ENCODE measurements at regions not wholly inside any gene's neighbourhood (a gene's known extent, or its start where the extent isn't known, plus 50 kb on each side); places are given as distances from the start of the nearest gene placed in this dataset.
A peak's percentile ranks its signal among the peaks of the same experiment; 100 is the strongest.
"Not testable (repeated sequence)": the region's sequence is repeated elsewhere in the genome, so short reads cannot be mapped to it uniquely, and the experiment has no call there.

GRCh38 chr6:163743796-163744195 is 329.3 kb downstream of the QKI start:
- no peak for DNase-seq (ENCODE audit: low read depth in 4 of 4, low spot score in 3 of 4)

GRCh38 chr6:163741743-163742363 is 327.3 kb downstream of the QKI start:
- no peak for DNase-seq (ENCODE audit: low read depth in 4 of 4, low spot score in 3 of 4)

GRCh38 chr6:163741342-163741741 is 326.8 kb downstream of the QKI start:
- no peak for DNase-seq (ENCODE audit: low read depth in 4 of 4, low spot score in 3 of 4)

DNA sequence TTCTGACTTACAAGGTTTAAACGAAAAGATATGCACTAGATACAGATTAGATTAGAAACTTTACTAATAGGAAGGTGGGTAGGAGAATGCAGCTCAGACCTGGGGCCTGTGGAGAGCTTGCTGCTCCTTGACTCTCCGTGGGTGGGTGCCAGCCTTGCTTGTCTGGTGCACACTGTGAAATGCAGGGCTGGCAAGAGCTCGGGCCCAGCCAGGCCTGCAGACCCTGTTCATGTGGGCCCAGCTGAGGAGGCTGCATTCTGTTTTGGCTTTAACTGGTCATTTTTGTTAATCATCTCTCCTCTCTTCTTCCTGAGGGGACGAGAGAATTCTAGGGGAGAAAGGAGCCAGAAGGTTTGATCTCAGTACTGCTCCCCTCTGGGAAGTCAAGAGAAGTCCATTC is 325.4 kb downstream of the QKI start:
- no peak for DNase-seq (ENCODE audit: low read depth in 4 of 4, low spot score in 3 of 4)

DNA sequence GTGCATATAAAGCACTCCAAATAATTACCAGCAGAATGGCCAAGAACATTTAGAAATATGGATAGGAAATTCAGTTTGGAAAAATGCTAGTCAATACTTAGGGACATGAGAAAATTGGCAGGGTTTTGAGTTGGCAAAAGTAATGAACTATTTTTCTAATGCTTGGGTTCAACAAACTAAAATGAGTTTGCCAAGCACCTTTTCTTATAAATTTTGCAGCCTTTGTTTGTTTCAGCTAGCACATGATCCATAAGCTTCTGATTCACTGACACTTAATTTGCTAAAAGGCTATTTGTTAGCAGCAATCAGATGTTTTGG is 324.8 kb downstream of the QKI start:
- no peak for DNase-seq (ENCODE audit: low read depth in 4 of 4, low spot score in 3 of 4)

DNA sequence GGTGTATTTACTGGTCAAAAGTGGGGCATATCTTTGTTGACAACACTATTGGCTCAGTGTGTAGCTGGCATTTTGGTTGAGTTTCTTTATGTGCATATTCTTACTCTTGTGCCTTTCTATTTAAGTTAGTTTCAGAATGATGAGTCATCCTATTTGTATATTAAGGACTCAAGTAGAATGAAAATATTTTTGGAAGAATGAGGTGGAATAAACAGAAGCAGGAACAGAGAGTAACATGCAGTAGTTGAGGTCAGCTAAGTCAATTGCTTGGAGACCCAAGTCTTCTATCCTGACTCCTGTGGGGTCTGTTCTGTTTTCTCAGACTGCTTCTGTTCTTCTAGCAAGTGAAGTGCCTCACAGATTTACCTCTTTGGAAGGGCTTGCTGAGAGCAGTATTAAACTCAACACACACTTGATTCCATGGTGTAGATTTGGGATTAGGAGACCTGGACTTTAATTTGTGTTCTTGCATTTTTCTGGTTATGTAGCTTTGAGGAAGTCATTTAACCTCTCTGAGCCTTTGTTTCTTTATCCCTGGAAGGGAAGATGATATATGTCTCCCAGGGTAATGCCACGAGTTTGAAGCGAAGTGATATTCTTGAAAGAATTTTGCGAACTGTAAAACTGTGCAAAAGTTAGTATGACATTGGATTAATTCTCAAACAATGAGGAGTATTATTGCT is 324.3 kb downstream of the QKI start:
- DNase-seq (ENCODE audit: low read depth in 4 of 4, low spot score in 3 of 4): no peak

DNA sequence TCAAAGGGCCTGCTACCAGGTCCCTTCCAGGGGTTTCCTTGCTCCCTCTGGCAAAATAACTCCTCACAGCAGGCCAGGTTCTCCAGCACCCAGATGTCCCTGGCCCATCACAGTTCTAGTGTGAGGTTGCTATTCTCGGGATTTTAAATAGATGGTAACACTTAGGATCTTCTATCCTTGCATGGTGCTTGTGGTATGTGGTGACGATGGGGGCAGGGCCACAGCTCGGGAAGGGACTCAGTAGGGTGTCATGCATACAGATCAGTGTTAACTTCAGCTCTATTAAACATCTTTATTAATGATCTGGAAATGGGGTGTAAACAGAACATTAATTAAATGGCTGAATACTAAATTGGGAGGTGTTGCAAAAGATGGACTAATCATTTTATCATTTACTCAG is 323.8 kb downstream of the QKI start:
- no peak for DNase-seq (ENCODE audit: low read depth in 4 of 4, low spot score in 3 of 4)

DNA sequence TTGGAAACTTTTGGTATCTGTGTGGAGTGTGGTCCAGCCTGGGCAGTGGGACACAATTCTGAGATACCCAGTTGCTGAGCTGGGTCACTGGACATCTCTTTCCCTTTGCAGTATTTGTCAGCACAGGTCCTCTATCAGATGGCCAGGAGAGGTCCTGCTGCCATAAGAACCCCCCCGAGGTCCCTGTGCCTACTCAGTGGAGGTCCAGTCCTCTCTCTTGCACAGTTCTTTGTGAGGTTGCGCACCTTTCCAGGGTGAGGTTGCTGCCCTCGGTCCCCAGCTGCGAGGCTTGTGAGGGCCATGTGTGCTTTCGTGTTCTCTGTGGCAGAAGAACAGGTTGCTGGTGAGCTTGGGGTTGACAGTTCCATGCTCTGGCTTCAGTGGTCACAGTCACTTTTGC is 320.6 kb downstream of the QKI start:
- DNase-seq (ENCODE audit: low read depth in 4 of 4, low spot score in 3 of 4): no peak

DNA sequence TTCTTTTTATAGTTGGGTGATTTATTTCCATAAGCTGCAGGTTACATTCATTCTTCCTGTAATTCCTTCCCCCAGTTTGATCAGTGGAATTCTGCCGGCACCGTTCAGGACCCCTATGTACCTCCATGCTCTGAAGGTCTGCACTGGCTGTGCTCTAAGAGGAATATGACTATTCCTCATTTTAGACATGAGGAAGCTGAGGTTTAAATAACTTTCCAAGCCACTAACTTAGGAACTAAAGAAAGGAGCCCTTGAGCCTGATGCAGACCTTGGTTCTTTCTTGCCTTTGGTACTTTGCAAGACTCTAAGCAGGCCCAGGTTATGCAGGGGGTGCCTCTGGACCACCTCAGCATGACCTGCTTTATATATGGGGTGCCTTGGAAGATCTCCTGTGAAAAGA is 318.5 kb downstream of the QKI start:
- DNase-seq (ENCODE audit: low read depth in 4 of 4, low spot score in 3 of 4): no peak

- DNase-seq (ENCODE audit: low read depth in 4 of 4, low spot score in 3 of 4): no peak
These were observed 318.0 kb downstream of the QKI start for GRCh38 chr6:163732479-163732878.

DNA sequence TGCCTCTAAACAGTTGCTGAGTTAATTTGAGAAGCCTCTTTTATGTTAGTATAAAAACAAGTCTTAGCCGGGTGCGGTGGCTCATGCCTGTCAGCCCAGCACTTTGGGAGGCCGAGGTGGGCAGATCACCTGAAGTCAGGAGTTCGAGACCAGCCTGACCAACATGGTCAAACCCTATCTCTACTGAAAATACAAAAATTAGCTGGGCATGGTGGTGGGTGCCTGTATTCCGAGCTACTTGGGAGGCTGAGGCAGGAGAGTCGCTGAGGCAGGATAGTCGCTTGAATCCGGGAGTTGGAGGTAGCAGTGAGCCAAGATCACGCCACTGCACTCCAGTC is 317.5 kb downstream of the QKI start:
- DNase-seq (ENCODE audit: low read depth in 4 of 4, low spot score in 3 of 4): not testable (repeated sequence)

DNA sequence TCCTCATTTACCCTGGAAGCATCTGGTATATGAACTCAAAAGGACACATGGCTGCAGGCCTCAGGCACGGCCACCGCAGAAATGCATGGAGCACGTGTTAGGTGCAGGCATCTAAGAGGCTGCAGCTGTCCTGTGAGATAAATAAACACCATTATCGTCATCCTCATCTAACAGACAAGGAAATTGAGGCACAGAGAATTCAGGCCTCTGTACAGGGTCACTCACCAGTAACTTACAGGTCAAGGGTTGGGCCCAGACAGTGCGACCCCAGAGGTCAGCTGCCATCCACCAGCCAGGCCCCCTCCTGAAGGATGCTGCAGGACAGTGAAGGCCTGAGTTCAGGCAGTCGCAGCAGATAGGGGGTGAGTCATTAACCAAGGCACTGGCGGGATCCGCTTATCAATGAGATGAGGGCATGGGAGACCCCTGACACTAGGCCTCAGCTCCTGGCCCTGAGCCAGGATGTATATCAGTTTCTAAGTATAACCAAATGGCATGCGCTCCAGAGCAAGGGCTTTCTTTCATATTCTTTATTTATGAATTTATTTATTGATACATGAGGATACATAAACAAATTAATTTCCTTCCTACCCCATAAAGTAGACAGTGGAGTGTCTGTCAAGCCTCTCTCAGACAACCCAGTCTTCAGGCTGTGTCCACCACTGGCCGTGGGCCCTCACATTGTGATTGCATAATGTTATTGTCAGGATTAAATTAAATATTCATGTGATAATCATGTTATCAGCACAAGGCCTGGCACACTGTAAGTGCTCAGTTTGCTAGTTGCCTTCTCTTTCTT is 316.9 kb downstream of the QKI start:
- no peak for DNase-seq (ENCODE audit: low read depth in 4 of 4, low spot score in 3 of 4)

- no peak for DNase-seq (ENCODE audit: low read depth in 4 of 4, low spot score in 3 of 4)
These were observed 316.0 kb downstream of the QKI start for GRCh38 chr6:163730246-163731210.

DNA sequence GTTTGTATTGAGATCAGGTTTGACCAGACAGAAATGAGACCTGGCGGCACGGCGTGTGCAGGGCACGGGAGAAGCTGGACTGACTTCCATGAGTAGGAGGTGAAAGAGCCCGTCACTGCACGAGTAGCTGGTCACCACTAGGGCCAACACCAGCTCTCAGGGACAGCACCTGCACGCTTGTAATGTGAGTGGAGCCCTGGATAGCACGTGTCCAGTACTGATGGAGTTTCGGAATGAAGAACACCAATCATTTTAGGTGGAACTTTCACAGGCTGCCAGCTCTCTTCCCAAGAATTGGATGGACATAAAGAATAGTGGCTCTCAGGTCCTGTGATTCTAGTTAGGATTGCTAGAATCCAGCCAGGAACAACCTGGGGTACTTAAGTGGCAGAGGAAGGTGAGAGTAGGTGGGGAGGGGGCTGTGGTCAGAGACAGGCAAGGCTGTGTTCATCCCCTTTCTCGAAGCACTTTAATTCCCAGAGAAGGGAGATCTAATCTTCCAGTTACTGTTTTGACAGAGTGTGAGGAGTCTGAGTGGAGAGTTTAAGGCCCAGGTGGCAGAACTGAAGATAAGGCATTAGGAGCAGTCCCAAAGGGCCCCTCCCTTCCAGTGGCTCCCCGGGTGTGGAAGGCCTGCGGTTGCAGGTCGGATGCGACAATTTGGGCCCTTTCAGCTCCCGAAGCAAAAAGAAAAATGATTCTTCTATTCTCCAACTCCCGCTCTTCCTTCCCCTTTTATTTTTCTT is 314.8 kb downstream of the QKI start:
- DNase-seq (ENCODE audit: low read depth in 4 of 4, low spot score in 3 of 4): no peak

GRCh38 chr6:163728442-163729126 is 314.1 kb downstream of the QKI start:
- no peak for DNase-seq (ENCODE audit: low read depth in 4 of 4, low spot score in 3 of 4)

- DNase-seq (ENCODE audit: low read depth in 4 of 4, low spot score in 3 of 4): no peak
These were observed 311.6 kb downstream of the QKI start for GRCh38 chr6:163726037-163726695.

- DNase-seq (ENCODE audit: low read depth in 4 of 4, low spot score in 3 of 4): peak in 1 of 4 donors; percentile 20
These were observed 310.8 kb downstream of the QKI start for GRCh38 chr6:163725008-163725941.

DNA sequence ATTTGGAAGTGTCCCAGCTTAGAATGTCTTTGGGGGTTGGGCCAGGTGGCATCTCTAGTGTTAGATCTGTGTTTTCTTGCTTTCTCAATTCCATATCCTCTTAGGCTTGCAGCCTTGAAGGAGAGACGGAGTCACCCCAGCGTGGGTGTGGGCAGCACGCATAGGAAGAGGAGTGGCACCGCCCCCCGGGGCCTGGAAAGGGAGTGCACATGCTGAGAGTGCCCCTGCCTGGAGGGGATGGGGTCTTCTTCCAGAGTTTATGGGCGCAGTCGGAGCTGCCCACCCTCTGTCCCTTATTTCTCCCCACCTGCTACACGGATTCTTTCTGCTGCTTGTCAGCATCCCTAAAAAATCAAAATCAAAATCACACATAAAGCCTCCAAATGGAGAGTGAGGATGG is 309.7 kb downstream of the QKI start:
- no peak for DNase-seq (ENCODE audit: low read depth in 4 of 4, low spot score in 3 of 4)
